Right kidney (tissue), 1 donor: ENCODE measurements at regions not wholly inside any gene's neighbourhood (a gene's known extent, or its start where the extent isn't known, plus 50 kb on each side); places are given as distances from the start of the nearest gene placed in this dataset.

Experiments used
- DNase-seq: peaks from one replicate; pipeline ENCODE4 v3.0.0-alpha.2; 2016

GRCh38 chr2:120515759-120516678 lies 170.1 kb downstream of the INHBB start:
- DNase-seq: no peak

DNA sequence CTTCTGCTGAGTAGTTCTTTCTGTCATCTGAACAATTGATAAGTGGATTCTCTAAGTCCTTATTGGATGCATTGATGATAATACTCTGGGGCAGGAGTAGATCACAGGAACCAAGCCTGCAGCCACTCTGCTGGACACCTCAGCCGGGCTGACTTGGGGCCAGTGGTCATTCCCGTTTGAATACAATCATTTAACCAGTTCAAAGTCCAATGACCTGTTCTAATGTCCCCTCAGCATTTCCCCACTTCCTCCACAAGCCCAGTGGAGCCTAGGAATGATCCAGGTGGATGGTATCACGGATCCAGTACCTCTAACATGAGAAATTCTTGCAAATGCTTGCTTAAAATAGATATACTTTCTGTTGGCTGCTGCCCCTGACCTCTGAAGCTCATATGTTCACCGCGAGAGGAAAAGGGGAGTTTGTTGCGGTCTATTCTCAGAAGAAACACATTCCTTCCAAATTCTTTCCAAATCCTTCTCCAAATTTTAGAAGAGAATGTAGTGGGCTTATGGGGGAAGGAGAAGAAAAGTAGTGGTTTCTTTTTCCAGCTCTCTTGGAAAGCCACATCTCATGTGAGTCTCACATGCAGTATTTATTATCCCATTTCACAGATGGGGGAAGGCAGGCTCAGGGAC lies 170.9 kb downstream of the INHBB start:
- no peak for DNase-seq

DNA sequence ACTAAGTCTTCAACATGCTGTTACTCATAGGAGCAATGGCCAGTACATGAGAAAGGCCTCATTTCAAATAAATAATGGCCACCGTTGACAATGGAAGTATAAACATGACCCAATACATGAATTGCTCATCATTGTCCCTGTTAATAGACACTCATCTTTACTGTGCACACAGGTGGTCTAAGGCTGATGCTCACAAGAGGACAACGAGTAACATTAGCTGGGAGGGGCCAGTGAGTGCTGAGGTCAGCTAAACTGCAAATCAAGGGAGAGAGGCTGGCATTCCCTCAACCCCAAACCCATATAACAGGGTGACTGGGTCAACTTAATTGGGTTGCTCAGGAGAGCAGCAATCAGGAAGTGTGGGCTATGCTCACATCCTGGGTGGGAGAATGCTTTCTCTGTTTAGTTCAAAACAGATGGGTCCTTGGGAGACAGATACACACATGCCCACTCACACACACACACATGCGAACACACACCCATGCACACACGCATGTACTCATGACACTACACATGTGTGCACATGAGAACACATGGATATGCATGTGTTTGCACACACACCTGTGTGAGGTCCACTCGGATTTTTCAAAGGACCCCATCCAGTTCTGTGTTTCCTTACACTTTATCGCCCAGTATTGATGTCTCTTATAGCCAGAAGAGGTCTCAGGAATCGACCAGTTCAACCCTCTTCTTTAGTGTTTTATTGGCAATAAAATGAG lies 172.0 kb downstream of the INHBB start:
- DNase-seq: no peak

DNA sequence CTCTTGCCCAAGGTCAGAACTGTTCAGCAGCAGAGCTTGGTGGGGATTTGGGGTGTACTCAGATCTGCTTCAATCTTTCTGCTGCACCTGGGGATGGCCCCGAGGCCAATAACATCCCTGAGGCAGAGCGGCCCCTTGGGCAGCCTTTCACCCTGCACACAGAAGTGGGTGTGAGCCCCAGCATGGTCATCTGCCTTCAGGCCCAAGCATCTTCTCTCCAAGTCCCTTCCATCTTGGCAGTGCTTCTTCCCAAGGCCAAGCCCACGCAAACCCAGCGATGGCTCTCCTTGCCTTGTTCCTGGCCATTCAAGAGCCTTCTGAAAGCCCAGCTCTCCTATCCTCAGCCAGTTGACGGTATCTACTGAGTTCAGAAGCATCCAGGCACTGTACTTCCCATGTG lies 172.9 kb downstream of the INHBB start:
- no peak for DNase-seq

GRCh38 chr2:120519469-120519868 lies 173.5 kb downstream of the INHBB start:
- DNase-seq: no peak

GRCh38 chr2:120520454-120520853 lies 174.5 kb downstream of the INHBB start:
- no peak for DNase-seq

DNA sequence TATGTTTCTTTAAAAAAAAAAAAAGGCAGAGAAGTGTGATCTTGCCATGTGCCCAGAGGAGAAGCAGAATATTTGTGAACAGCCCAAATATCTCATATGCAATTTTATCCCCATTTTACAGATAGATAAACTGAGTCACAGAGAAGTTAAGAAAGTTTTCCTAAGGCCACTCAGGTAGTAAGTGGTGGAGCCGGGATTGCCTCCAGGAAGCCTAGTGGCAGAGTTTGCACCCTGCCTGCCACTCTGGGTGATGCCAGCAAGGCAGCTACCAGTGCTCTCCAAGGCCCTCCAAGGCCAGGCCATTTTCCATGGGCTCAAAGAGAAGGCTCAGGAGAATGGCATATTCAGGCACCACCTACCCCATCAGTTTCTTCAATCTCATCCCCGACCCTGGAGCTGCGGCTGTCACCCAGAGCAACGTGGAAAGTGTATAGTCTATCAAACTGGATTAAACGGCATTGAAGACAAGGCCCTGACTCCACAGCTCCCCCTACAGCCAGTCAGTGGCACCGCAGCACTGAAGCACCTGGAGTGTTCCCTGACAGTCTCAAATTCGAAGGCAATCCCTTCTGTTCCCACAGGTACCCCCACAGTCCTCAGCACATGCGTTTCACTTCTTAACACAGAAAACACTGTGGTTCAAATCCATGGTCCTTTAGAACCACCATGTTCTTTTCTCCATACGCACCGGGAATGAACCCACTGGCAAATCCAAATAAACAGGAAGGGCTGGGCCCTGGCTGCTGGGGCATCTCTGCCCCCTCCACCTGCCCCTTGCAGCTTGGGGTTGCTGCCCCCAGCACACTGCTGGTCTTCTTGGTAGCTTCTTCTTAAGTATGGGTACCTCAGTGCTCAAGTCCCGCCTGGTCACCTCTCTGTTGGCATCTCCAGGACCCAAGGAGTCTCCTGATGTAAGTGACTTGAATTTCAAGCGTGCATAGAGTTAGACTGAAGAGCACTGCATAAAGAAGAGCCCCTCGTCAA lies 175.3 kb downstream of the INHBB start:
- no peak for DNase-seq

DNA sequence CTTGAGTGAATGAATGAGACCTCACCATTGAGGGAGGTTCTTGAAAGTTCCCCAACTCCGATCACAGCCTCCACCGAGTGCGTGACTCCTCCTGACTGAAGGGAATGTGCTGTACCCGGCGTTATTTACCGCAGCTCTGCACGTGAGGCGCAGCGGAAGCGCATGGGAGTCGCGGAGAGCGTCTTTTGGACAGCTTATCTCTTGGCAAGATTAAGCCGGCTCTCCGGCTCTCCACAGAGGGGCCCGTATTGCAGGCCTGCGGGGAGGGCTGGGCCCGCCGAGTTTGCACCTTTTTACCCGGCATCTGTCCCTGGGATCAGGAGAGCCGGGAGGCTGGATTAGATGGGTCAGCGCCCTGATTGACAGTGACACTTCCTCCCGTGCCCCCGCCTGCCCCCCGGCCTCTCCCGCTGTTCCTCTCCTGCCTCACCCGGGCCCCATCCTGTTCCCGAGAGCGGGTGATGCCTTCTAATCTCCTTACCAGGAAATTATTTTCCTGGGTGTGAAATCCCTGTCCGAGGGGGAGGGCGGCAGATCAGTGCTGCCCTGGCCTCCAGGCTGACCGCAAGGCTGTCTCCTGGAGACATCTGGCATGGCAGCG lies 176.3 kb downstream of the INHBB start:
- DNase-seq: no peak

- DNase-seq: no peak
Observed at GRCh38 chr2:120523766-120524165, 177.8 kb downstream of the INHBB start.

- DNase-seq: no peak
Observed at GRCh38 chr2:120524174-120524573, 178.2 kb downstream of the INHBB start.

GRCh38 chr2:120525056-120526046 lies 179.4 kb downstream of the INHBB start:
- no peak for DNase-seq

- no peak for DNase-seq
Observed at GRCh38 chr2:120526047-120526562, 180.2 kb downstream of the INHBB start.

DNA sequence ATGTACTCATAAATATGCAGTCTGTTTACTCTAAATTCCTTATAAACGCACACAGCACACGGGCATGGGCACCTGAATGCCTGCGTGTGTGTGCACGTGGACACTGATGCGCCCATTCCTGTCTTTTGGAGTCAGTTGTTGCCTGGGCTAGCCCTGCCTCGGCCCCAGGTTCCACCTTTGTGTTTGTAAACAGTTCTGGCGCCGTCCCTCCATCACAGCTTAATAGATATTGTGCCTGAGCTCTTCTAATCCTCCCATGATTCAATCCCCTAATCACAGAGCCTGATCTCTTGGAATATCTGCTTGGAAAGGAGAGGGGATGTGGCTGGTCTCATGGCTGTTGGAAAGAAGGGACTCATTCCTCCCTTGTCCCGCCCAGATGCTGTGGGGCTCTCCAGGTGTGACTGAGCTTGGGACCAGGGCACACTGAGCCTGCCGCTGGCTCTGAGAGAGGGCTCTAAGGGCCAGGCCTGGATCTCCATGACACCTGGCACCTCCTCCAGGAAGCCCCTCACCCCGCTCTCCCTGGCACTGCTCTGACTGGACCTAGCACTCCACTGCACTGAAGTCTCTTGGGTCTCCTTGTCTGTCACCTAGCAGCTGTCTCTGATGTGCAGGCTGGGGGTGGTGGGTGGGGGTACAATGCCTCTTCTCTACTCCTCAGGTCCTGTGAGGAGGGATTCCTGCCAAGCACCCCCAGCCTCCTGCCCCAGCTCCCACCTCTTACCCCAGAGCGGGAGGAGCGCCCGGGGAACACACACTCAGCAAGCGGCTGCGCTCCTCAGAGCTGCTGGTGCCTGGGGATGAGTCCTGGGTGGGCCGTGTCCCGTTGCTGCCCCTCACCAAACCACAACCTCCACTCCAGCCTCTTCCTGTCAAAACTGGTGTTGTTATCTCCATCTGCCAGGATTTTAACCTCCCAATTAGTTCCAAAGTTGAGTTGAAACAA lies 181.3 kb downstream of the INHBB start:
- no peak for DNase-seq

- no peak for DNase-seq
Observed at GRCh38 chr2:120528051-120528692, 182.2 kb downstream of the INHBB start.

- no peak for DNase-seq
Observed at GRCh38 chr2:120528693-120529076, 182.7 kb downstream of the INHBB start.

DNA sequence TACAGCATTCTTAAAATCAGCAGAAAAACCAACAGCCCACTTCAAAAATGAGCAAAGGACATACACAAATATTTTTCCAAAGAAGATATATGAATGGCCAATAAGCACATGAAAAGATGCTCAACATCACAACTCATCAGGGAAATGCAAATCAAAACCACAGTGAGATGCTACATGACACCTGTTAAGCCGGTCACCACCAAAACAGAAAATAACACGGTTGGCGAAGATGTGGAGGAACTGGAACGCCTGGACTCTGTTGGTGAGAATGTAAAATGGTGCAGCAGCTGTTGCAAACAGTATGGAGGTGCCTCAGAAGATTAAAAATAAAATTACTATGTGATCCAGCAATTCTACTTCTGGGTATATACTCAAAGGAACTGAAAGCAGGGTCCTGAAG lies 184.8 kb downstream of the INHBB start:
- DNase-seq: no peak

DNA sequence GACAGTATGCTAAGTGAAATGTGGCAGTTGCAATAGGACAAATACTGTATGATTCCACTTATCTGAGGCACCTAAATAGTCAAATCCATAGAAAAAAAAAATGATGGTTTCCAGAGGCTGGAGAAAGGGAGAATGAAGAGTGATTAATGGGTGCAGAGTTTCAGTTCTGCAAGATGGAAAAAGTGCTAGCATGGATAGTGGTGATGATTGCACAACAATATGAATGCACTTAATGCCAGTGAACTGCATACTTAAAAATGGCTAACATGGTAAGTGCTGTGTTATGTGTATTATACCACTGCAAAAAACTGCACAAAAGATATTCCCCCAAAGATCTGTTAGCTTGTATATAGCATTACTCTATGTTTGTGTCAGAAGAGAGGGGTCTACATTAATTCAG lies 185.4 kb downstream of the INHBB start:
- no peak for DNase-seq
